ENCODE measurements at regions not wholly inside any gene's neighbourhood (a gene's known extent, or its start where the extent isn't known, plus 50 kb on each side); places are given as distances from the start of the nearest gene placed in this dataset.

DNA sequence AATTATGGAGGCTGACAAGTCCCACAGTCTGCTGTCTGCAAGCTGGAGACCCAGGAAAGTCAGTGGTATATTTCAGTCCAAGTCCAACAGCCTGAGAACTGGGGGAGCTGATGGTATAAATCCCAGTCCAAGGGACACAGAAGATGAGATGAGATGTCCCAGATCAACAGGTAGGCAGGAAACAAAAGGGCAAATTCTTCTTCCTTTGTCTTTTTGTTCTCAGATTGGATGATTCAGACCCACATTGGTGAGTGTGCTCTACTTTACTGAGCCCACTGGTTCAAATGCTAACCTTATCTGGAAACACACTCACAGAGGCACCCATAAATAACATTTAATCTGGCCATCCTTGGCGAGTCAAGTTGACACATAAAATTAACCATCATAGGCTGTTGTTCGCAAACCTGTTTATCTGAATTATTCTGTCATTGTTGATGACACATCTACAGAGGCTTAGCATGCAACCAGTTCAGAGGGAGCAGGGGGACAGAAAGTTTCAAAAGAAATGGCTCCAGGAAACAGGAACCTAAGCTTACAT, 62.7 kb upstream of the ITGA11 start:
- H3K4me1 ChIP-seq (ENCODE audit: control insufficient read depth, insufficient read depth, low read length) = peaks cover 3% of the 10 kb centered on the region; the same call in 1 of the 2 replicates
- no peaks in the 10 kb centered on the region for H4K20me1 ChIP-seq (ENCODE audit: insufficient read depth, low read length)
- in situ Hi-C loops (cut with MboI; ENCODE audit: low sequenced_read_pairs) (no loop called here), dilution Hi-C loops (cut with HindIII; ENCODE audit: low sequenced_read_pairs, unreplicated experiment) (no loop called here), intact Hi-C loops (cut with micrococcal nuclease) (no loop called here)
- H2AK9ac ChIP-seq (replicated peaks; ENCODE audit: low read depth, low read length, poor library complexity) = no peak overlapping the region
- no peaks in the 10 kb centered on the region for H3K79me1 ChIP-seq (ENCODE audit: low read depth in 1 of 2, low read length in 2 of 2)
- DNase-seq (no peak), ATAC-seq (ENCODE audit: low read depth) (no peak)
- H3K56ac ChIP-seq (ENCODE audit: extremely low read depth, insufficient read depth, low read length) = no peak overlapping the region
- no peak overlapping the region; the same call in 1 of the 2 replicates for H2BK120ac ChIP-seq (ENCODE audit: low read depth, low read length)
- H2BK5ac ChIP-seq (ENCODE audit: low read depth, low read length, poor library complexity, severe bottlenecking) = no peak overlapping the region
- TF ChIP-seq RAD21 (IDR thresholded peaks at IDR 0.05; ENCODE audit: low read length) = no peak
- no peak for TF ChIP-seq NFE2L2 (IDR thresholded peaks at IDR 0.05; ENCODE audit: low read depth, low read length)
- TF ChIP-seq MXI1 (IDR thresholded peaks at IDR 0.05; ENCODE audit: borderline replicate concordance, low read depth, low read length) = no peak
- no peak for TF ChIP-seq MAZ (IDR thresholded peaks at IDR 0.05; ENCODE audit: borderline replicate concordance, low read depth, low read length)
- no peak overlapping the region for H3K18ac ChIP-seq (ENCODE audit: low read depth, low read length)
- H2BK20ac ChIP-seq (ENCODE audit: low read depth, low read length) = no peak overlapping the region
- no peaks in the 10 kb centered on the region for H3K36me3 ChIP-seq (ENCODE audit: control insufficient read depth, insufficient read depth, low read length)
- H4K91ac ChIP-seq (ENCODE audit: insufficient read depth, low read depth, low read length) = no peak overlapping the region
- H3K4me2 ChIP-seq (ENCODE audit: low read depth, low read length) = no peak overlapping the region
- peaks cover 23% of the 10 kb centered on the region for H3K27me3 ChIP-seq (ENCODE audit: control insufficient read depth, insufficient read depth, low read length)
- no peak overlapping the region for H3K27ac ChIP-seq (ENCODE audit: insufficient read depth, low read length)
- no peak overlapping the region for H3K9ac ChIP-seq (ENCODE audit: low read depth, low read length)
- H3K9me3 ChIP-seq (ENCODE audit: control insufficient read depth, insufficient read depth, low read length) = no peaks in the 10 kb centered on the region; the same call in 1 of the 2 replicates
- no peak overlapping the region for H2AK5ac ChIP-seq (ENCODE audit: low read depth, low read length)
- POLR2A ChIA-PET (ENCODE audit: unreplicated experiment) = interaction anchor here (0.5 kb wide), 1 partner anchor 217 kb away, joined by 4 read pairs; the partner anchor contains the start of gene FEM1B
- no peak overlapping the region for H3K4ac ChIP-seq (ENCODE audit: low read depth, low read length)
- WGBS, 2 experiments (ENCODE audit: extremely low coverage in 2 of 2, insufficient read length in 1 of 2) = no CpG with 5 or more reads among the region's 2 CpGs
- no peak overlapping the region for H2BK15ac ChIP-seq (ENCODE audit: low read depth, low read length)
- CTCF ChIA-PET = interaction anchor here (0.5 to 0.8 kb wide), 2 partner anchors 188 to 247 kb away, joined by 3 to 4 read pairs; no protein-coding TSS in a partner anchor
- H3K9me1 ChIP-seq (ENCODE audit: insufficient read depth, low read length) = peaks cover 12% of the 10 kb centered on the region
- no peak overlapping the region for H3K14ac ChIP-seq (replicated peaks; ENCODE audit: low read depth, low read length)
- H3K4me3 ChIP-seq (ENCODE audit: insufficient read depth, low read depth, low read length) = no peak overlapping the region
- H4K5ac ChIP-seq (ENCODE audit: low read depth, low read length) = no peak overlapping the region
- BruUV-seq (replicated peaks) = no TSS peak
- no peak overlapping the region for H4K8ac ChIP-seq (ENCODE audit: low read depth in 2 of 2, low read length in 2 of 2)
- no peak overlapping the region for H2AFZ ChIP-seq (replicated peaks; ENCODE audit: low read length, poor library complexity)
- H3K23ac ChIP-seq (ENCODE audit: low read depth, low read length) = no peak overlapping the region

All from IMR-90 (cell line).